Choroid plexus epithelial cell (primary cell): ENCODE measurements at regions not wholly inside any gene's neighbourhood (a gene's known extent, or its start where the extent isn't known, plus 50 kb on each side); places are given as distances from the start of the nearest gene placed in this dataset.

Experiments
- DNase-seq: peaks from one replicate; pipeline ENCODE4 v3.0.0-alpha.2; 2010; ENCODE audit warnings: low read depth
- H3K4me3 ChIP-seq: 2 replicates; pipeline ENCODE4 v1.5.1; 2011; ENCODE audit warnings: low read depth, mild to moderate bottlenecking, control low read depth, low read length, moderate library complexity
- CTCF ChIP-seq: conservative IDR thresholded peaks from 2 replicates; pipeline ENCODE4 v1.5.1; 2011; ENCODE audit warnings: low read depth, mild to moderate bottlenecking, control low read depth, inconsistent platforms, low read length, moderate library complexity

DNA sequence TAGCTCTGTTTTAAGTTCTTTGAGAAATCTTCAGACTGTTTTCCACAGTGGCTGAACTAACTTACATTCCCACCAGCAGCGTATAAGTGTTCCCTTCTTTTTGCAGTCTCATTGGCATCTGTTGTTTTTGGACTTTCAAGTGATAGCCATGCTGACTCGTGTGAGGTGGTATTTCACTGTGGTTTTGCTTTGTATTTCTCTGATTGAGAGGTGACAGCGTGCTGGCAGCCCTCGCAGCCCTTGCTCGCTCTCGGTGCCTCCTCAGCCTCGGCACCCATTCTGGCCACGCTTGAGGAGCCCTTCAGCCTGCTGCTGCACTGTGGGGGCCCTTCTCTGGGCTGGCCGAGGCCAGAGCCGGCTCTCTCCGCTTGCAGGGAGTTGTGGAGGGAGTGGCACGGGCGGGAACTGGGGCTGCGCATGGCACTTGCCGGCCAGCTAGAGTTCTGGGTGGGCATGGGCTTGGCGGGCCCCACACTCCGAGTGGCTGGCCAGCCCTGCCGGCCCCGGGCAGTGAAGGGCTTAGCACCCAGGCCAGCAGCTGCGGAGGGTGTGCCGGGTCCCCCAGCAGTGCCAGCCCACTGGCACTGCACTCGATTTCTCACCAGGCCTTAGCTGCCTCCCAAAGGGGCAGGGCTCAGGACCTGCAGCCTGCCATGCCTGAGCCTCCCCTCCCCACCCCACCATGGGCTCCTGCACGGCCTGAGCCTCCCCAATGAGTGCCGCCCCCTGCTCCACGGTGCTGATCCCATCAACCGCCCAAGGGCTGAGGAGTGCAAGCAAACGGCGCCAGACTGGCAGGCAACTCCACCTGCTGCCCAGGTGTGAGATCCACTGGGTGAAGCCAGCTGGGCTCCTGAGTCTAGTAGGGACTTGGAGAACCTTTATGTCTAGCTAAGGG, 151.8 kb downstream of the IRS1 start:
- peak; percentile 16 for DNase-seq
- no peak for TF ChIP-seq CTCF
- H3K4me3 ChIP-seq: no peak overlapping the region

DNA sequence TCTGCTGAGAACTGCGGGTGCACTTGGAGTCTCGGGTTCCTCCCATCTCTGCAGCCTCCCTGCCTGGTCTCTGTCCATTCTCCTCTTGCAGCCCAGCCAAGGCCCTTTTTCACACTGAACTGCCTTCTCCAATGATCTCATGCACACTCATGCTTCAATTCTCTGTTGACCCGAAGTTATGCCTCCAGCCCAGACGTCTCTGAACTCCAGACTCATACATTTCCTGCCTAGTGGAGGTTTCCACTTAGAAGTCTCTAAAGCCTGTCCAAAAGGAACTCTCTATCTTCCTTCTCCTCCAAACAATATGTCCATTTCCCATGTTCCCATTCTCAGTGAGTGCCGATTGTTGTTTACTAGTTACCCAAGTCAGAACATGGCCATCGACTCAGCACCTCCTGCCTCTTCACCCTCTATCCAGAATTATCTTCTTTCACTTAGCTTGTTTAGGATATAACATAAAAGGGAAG, 155.2 kb downstream of the IRS1 start:
- H3K4me3 ChIP-seq: no peak overlapping the region
- TF ChIP-seq CTCF: no peak
- DNase-seq: peak; percentile 84

DNA sequence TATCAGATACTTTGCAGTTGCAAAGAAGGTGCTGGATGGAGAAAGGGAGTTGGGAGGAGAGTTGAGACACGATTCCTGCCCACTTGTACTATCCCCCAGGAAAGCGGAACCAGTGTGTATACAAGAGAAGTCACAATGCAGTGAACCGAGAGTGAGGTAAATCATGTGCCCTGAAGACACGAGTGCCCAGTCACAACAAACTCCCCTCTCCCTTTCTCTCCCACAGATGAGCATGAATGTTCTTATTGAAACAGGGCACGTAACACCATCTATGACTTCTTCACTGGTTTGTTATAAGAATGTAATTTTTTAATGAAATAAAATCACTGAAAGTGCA, 155.7 kb downstream of the IRS1 start:
- H3K4me3 ChIP-seq: no peak overlapping the region
- TF ChIP-seq CTCF: no peak
- no peak for DNase-seq

GRCh38 chr2:226643030-226643945, 156.3 kb downstream of the IRS1 start:
- H3K4me3 ChIP-seq: no peak overlapping the region
- DNase-seq: peak; percentile 14
- no peak for TF ChIP-seq CTCF

DNA sequence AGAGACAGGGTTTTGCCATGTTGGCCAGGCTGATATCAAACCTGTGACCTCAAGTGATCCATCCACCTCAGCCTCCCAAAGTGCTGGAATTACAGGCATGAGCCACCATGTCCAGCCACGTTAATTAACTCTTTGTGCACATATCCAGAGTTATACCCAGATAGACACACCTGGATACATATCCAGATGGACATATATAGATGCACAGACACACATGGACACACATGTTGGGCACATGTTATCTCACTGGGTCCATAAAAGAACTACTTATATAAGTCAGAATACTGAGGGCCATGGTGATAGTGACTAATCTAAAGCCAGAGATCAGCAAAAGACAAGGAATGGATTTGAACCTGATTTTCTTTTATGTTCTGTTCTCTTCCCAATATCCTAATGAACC, 158.6 kb downstream of the IRS1 start:
- H3K4me3 ChIP-seq: no peak overlapping the region
- no peak for DNase-seq
- no peak for TF ChIP-seq CTCF

DNA sequence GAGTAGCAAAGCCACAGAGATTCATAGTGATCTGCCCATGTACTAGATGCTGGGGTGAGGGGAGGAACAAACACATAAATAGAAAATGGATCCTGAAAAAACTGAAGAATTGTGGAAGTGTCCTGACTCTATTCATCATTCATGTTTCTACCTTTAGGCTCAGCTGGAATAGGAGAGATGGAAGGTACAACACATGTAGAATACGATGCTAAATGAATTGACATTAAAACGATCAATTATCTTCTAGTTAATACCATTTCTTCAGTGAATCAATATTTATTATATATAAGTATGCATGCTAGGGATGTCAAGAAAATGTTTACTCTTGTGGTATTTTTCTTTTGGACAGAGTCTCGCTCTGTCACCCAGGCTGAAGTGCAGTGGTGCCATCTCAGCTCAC, 159.1 kb downstream of the IRS1 start:
- TF ChIP-seq CTCF: no peak
- no peak overlapping the region for H3K4me3 ChIP-seq
- DNase-seq: no peak
